ENCODE measurements at regions not wholly inside any gene's neighbourhood (a gene's known extent, or its start where the extent isn't known, plus 50 kb on each side); places are given as distances from the start of the nearest gene placed in this dataset.

GRCh38 chr14:101467181-101467926 is 93.9 kb upstream of the DIO3 start:
- H3K36me3 Mint-ChIP-seq, result no peaks in the 10 kb centered on the region
- DNase-seq, result no peak
- H3K9me3 Mint-ChIP-seq, result no peaks in the 10 kb centered on the region
- no peak overlapping the region for H3K4me3 Mint-ChIP-seq
- CTCF ChIA-PET, result no interaction called here
- no peaks in the 10 kb centered on the region for H3K4me1 Mint-ChIP-seq
- no peak overlapping the region for H3K27ac Mint-ChIP-seq
- H3K27me3 Mint-ChIP-seq, result peaks cover 17% of the 10 kb centered on the region

DNA sequence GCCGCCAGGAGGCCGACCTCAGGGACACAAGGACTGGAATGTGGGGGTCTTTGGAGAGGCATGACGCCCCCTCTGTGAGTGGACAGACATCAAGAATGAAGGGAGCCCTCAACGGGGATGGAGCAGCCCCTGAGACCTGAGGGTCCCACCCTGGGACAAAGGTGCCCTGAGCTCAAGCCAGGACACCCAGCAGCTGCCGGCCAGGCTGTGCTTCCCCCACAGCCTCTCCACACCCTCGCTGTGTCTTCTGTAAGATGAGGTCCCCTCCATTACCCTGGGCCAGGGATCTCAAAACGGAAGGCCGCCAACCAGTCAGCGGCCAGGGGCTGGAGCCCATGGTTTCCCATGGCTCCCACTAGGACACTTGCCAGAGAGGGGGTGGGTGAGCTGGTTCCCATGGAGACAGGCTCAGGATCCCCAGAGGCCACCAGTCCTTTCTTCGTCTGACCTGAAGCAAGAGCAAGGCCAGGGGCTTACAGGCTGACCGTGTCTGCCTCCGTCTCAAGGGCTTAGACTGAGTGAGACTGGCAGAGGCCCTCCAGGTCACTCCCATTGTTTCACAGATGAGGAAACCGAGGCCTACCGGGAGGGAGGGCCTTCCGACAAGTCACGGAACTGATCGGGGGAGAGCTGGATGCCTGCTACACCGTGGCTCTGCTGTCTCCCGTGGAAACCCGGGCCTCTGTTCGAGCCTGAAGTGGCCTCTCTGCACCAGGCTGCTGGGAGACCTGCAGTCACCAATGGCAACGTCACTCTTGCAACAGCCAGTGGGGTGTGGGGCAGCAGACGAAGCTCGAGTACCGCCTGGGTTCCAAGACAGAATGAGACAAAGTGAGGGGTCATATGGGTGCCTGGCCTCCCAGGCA is 91.7 kb upstream of the DIO3 start:
- DNase-seq, result no peak
- Mint-ChIP-seq H3K9me3 (no peaks in the 10 kb centered on the region), H3K4me3 (no peak overlapping the region), H3K4me1 (no peaks in the 10 kb centered on the region), H3K27me3 (peaks cover 24% of the 10 kb centered on the region), H3K27ac (no peak overlapping the region), H3K36me3 (no peaks in the 10 kb centered on the region)
- CTCF ChIA-PET, result no interaction called here

GRCh38 chr14:101470266-101470665 is 91.0 kb upstream of the DIO3 start:
- Mint-ChIP-seq H3K9me3 (no peaks in the 10 kb centered on the region), H3K4me3 (no peak overlapping the region), H3K4me1 (no peaks in the 10 kb centered on the region), H3K36me3 (no peaks in the 10 kb centered on the region), H3K27ac (no peak overlapping the region), H3K27me3 (peaks cover 30% of the 10 kb centered on the region)
- no peak for DNase-seq
- CTCF ChIA-PET, result no interaction called here

- H3K36me3 Mint-ChIP-seq, result no peaks in the 10 kb centered on the region
- no peak overlapping the region for H3K4me3 Mint-ChIP-seq
- CTCF ChIA-PET, result no interaction called here
- peaks cover 29% of the 10 kb centered on the region for H3K27me3 Mint-ChIP-seq
- no peaks in the 10 kb centered on the region for H3K9me3 Mint-ChIP-seq
- DNase-seq, result no peak
- H3K27ac Mint-ChIP-seq, result no peak overlapping the region
- no peaks in the 10 kb centered on the region for H3K4me1 Mint-ChIP-seq
These were observed 89.4 kb upstream of the DIO3 start for GRCh38 chr14:101471723-101472517.

- CTCF ChIA-PET, result no interaction called here
- Mint-ChIP-seq H3K27ac (no peak overlapping the region), H3K4me3 (no peak overlapping the region), H3K27me3 (peaks cover 29% of the 10 kb centered on the region), H3K9me3 (no peaks in the 10 kb centered on the region), H3K4me1 (no peaks in the 10 kb centered on the region), H3K36me3 (no peaks in the 10 kb centered on the region)
- DNase-seq, result no peak
These were observed 88.8 kb upstream of the DIO3 start for GRCh38 chr14:101472518-101472849.

DNA sequence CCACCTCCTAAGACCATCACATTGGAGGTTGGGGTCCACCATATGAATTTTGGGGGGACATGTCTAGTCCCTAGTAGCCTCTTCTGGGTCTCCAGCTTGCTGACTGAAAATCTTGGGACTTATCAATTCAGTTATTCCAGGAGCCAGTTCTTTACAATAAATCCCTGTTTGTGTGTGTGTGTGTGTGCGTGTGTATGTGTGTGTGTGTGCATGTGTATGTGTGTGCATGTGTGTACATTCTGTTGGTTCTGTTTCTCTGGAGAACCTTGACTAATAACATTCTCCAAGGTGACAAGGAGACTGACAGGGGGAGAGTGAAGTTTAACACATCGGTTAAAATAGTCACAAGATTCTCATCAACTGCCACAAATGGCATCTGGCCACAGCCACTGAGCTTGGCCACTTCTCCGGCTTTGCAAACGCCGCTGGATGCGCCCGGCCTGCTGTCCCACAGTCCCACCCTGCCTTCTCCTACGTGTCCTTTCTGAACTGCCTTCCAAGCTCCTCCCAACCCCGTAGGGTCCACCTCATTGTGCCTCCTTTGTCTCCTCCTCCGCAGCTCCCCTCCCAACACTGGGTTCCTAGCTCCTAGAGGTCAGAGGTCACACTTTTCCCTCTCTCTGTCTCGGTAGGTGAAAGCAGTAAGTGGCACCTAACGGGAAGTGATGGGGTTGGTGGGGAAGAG is 88.1 kb upstream of the DIO3 start:
- H3K4me1 Mint-ChIP-seq, result no peaks in the 10 kb centered on the region
- no peaks in the 10 kb centered on the region for H3K36me3 Mint-ChIP-seq
- peaks cover 29% of the 10 kb centered on the region for H3K27me3 Mint-ChIP-seq
- no peak for DNase-seq
- CTCF ChIA-PET, result no interaction called here
- no peaks in the 10 kb centered on the region for H3K9me3 Mint-ChIP-seq
- H3K27ac Mint-ChIP-seq, result no peak overlapping the region
- H3K4me3 Mint-ChIP-seq, result no peak overlapping the region

DNA sequence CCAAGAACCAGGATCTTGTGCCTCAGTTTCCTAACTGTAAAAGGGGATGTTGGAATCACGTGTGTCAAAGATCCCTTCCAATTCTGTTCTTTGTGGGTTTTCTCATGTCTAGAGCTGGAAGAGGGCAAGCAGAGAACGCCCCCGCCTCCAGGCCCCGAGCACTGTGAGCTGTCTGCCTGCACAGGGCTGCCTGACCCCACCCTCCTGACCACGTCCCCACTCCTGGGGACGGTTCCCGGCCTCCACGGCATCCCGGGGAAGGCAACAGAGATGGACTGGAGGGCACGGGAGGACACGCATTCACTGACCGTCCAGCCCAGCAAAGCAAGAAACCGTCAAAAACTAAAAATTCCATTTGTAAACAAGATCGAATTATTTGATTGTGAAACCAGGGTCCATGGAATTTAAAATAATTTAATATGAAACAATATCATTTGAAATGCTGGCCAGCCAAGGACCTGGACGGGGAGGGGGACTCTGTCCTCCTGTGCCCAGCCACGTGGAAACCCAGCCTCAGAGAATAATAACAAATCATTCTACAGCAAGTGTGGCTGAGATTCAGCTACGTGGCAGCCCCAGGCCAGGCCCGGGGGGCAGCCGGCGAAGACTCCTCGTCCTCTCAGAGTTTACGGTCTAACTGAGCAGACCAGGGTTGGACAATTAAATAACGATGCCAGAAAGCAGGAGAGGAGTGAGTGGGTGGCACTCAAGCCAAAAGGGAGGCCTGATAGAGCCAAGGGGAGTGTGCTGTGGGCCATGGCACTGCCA is 87.3 kb upstream of the DIO3 start:
- Mint-ChIP-seq H3K36me3 (no peaks in the 10 kb centered on the region), H3K4me1 (no peaks in the 10 kb centered on the region), H3K4me3 (no peak overlapping the region), H3K27me3 (peaks cover 31% of the 10 kb centered on the region), H3K9me3 (no peaks in the 10 kb centered on the region), H3K27ac (no peak overlapping the region)
- no peak for DNase-seq
- CTCF ChIA-PET, result no interaction called here

- H3K27ac Mint-ChIP-seq, result no peak overlapping the region
- H3K4me1 Mint-ChIP-seq, result no peaks in the 10 kb centered on the region
- DNase-seq, result no peak
- no peak overlapping the region for H3K4me3 Mint-ChIP-seq
- no peaks in the 10 kb centered on the region for H3K9me3 Mint-ChIP-seq
- H3K36me3 Mint-ChIP-seq, result no peaks in the 10 kb centered on the region
- CTCF ChIA-PET, result no interaction called here
- peaks cover 26% of the 10 kb centered on the region for H3K27me3 Mint-ChIP-seq
These were observed 86.5 kb upstream of the DIO3 start for GRCh38 chr14:101474563-101475455.

DNA sequence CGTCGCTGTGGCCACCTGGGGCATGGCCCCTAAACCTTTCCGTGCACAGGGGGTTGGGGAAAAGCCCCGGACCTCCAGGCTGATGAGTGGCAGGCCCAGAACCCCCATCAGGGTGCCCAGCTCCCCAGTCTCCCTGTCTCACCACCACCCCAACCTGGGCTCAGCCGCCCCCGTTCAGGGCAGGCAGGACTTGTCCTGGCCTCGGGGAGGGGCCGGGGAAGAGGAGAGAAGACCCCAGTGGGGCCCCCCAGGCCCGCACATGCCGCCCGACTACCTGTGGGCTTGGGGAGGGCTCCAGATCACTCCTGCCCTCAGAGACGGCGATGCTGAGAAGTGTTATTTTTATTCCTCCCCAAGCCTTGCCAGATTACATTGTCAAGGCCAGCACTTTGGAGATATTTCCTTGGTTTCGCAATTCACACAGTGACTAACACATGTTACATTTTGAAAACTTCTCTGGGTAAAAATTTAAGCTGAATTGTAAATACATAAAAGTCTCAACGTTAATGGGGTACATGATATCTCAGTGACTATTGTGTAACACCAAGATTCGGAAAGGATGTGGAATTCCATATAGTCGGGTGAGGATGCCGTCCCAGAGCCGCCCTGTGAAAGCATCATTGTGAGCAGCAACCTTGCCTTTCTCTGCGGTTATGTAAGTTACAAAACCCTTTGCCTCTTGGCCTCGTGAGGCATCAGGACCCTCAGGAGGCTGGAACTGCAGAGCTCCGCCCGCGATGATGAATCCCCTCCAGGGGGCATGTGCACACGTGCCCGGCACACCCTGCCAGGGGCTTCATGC is 85.6 kb upstream of the DIO3 start:
- DNase-seq, result no peak
- H3K27ac Mint-ChIP-seq, result no peak overlapping the region
- no peaks in the 10 kb centered on the region for H3K9me3 Mint-ChIP-seq
- CTCF ChIA-PET, result no interaction called here
- no peaks in the 10 kb centered on the region for H3K36me3 Mint-ChIP-seq
- no peak overlapping the region for H3K4me3 Mint-ChIP-seq
- H3K4me1 Mint-ChIP-seq, result no peaks in the 10 kb centered on the region
- H3K27me3 Mint-ChIP-seq, result peaks cover 23% of the 10 kb centered on the region

- DNase-seq, result no peak
- Mint-ChIP-seq H3K4me3 (no peak overlapping the region), H3K27ac (no peak overlapping the region), H3K4me1 (no peaks in the 10 kb centered on the region), H3K27me3 (peaks cover 27% of the 10 kb centered on the region), H3K36me3 (no peaks in the 10 kb centered on the region), H3K9me3 (no peaks in the 10 kb centered on the region)
- CTCF ChIA-PET, result no interaction called here
These were observed 84.9 kb upstream of the DIO3 start for GRCh38 chr14:101476258-101476915.

DNA sequence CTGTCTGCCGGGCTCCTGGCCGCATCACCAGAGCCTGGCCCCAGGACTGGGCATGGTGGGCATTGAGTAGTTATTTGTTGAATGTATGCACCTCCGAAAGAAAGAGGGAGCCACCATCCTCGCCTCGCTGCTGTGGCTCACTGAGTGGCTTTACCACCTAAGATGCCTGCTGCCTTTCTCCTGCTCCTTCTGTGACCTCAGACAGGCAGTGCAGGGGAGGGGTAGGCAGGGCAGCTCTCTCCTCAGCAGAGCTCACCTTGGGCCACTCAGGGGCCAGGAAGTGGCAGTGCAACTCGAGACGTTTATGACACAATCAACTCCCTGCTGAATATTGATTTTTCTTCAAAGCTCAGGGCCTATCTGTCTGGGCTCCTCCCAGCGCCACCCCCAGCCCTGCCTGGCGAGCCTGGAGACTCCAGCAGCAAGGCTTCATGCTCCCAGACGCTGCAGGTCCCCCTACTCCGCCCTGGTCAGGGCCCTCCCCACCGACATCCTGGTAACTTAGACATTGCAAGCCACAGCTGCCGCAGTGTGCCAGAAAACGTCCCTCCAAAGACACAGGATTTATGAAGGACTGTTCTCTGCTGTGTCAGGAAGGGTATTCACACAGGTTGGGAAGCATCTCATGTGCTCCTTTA is 84.3 kb upstream of the DIO3 start:
- no peak overlapping the region for H3K27ac Mint-ChIP-seq
- peaks cover 31% of the 10 kb centered on the region for H3K27me3 Mint-ChIP-seq
- DNase-seq, result no peak

GRCh38 chr14:101477648-101478047 is 83.6 kb upstream of the DIO3 start:
- no peak overlapping the region for H3K4me3 Mint-ChIP-seq
- no peaks in the 10 kb centered on the region for H3K9me3 Mint-ChIP-seq
- H3K4me1 Mint-ChIP-seq, result no peaks in the 10 kb centered on the region
- peaks cover 36% of the 10 kb centered on the region for H3K27me3 Mint-ChIP-seq
- no peak for DNase-seq
- no peak overlapping the region for H3K27ac Mint-ChIP-seq
- no peaks in the 10 kb centered on the region for H3K36me3 Mint-ChIP-seq
- CTCF ChIA-PET, result no interaction called here

More for the DNA sequence above, 84.3 kb upstream of the DIO3 start:
- Mint-ChIP-seq H3K4me3 (no peak overlapping the region), H3K36me3 (no peaks in the 10 kb centered on the region), H3K9me3 (no peaks in the 10 kb centered on the region), H3K4me1 (no peaks in the 10 kb centered on the region)
- CTCF ChIA-PET, result no interaction called here
